Keratinocyte (primary cell): ENCODE measurements at regions not wholly inside any gene's neighbourhood (a gene's known extent, or its start where the extent isn't known, plus 50 kb on each side); places are given as distances from the start of the nearest gene placed in this dataset.

ENCODE experiments used
- DNase-seq: peaks from one replicate; pipeline ENCODE4 v3.0.0-alpha.2; 2011; ENCODE audit warnings: low read depth, missing footprints, low spot score
- FAIRE-seq: peaks from 2 replicates; lab custom pipeline; 2011; peaks lifted over from hg19 to GRCh38; lab: Jason Lieb, UNC
- H2AFZ ChIP-seq: 2 replicates; pipeline ENCODE4 v1.6.0; 2012; ENCODE audit warnings: low read length, control low read depth, inconsistent platforms; ENCODE audit not compliant: control insufficient read depth
- H3K27ac ChIP-seq: 2 replicates; pipeline ENCODE4 v1.5.1; 2011; ENCODE audit warnings: low read length; ENCODE audit not compliant: control insufficient read depth, insufficient read depth
- H3K27me3 ChIP-seq: 3 replicates; pipeline ENCODE4 v1.6.0; 2011; ENCODE audit warnings: low read length; ENCODE audit not compliant: control insufficient read depth, insufficient read depth; ENCODE audit errors: extremely low read depth
- H3K36me3 ChIP-seq, 2 experiments: 2 replicates in 1 of 2; 3 replicates in 1 of 2; pipeline ENCODE4 v1.5.1; 2011; ENCODE audit warnings: low read length in 2 of 2, mild to moderate bottlenecking in 1 of 2; ENCODE audit not compliant: control insufficient read depth in 2 of 2, insufficient read depth in 2 of 2; ENCODE audit errors: extremely low read depth in 1 of 2
- H3K4me1 ChIP-seq: 3 replicates; pipeline ENCODE4 v1.5.1; 2011; ENCODE audit warnings: low read length; ENCODE audit not compliant: control insufficient read depth, insufficient read depth; ENCODE audit errors: extremely low read depth
- H3K4me2 ChIP-seq: 3 replicates; pipeline ENCODE4 v1.6.0; 2011; ENCODE audit warnings: low read depth, low read length; ENCODE audit not compliant: control insufficient read depth, insufficient read depth; ENCODE audit errors: extremely low read depth
- H3K4me3 ChIP-seq, 3 experiments: fragments of 200-600 bp in 1 of 3; sonication (generic) in 1 of 3; 2 replicates in 2 of 3; 3 replicates in 1 of 3; pipeline ENCODE4 v1.5.1; 2011 to 2016; ENCODE audit warnings: low read length in 3 of 3, mild to moderate bottlenecking in 3 of 3, control low read depth in 2 of 3, inconsistent platforms in 1 of 3, low read depth in 1 of 3, mixed read lengths in 1 of 3, mixed run types in 1 of 3, moderate library complexity in 1 of 3; ENCODE audit not compliant: control insufficient read depth in 2 of 3, insufficient read depth in 2 of 3; ENCODE audit errors: extremely low read depth in 1 of 3
- H3K79me2 ChIP-seq: 2 replicates; pipeline ENCODE4 v1.6.0; 2012; ENCODE audit warnings: low read length; ENCODE audit not compliant: control insufficient read depth, insufficient read depth
- H3K9ac ChIP-seq: 3 replicates; pipeline ENCODE4 v1.6.0; 2011; ENCODE audit warnings: low read length; ENCODE audit not compliant: control insufficient read depth, insufficient read depth; ENCODE audit errors: extremely low read depth
- H3K9me1 ChIP-seq: 3 replicates; pipeline ENCODE4 v1.6.0; 2011; ENCODE audit warnings: low read length; ENCODE audit not compliant: control insufficient read depth, insufficient read depth; ENCODE audit errors: extremely low read depth
- H3K9me3 ChIP-seq: 2 replicates; pipeline ENCODE4 v1.5.1; 2012; ENCODE audit warnings: low read depth, low read length; ENCODE audit not compliant: control insufficient read depth
- H4K20me1 ChIP-seq: 3 replicates; pipeline ENCODE4 v1.6.0; 2011; ENCODE audit warnings: low read length; ENCODE audit not compliant: control insufficient read depth, insufficient read depth; ENCODE audit errors: extremely low read depth
- CTCF ChIP-seq, 3 experiments: IDR thresholded peaks in 1 of 3; conservative IDR thresholded peaks in 1 of 3; optimal IDR thresholded peaks in 1 of 3; 2 replicates in 2 of 3; 3 replicates in 1 of 3; pipeline versions ENCODE3 to v1.5.1; 2011; ENCODE audit warnings: low read length in 3 of 3, mild to moderate bottlenecking in 3 of 3, moderate library complexity in 2 of 3, control low read depth in 1 of 3, inconsistent platforms in 1 of 3; ENCODE audit not compliant: insufficient read depth in 2 of 3; ENCODE audit errors: extremely low read depth in 1 of 3
- EZH2 ChIP-seq: IDR thresholded peaks from one replicate; pipeline ENCODE4 v1.6.1; 2012; ENCODE audit warnings: inconsistent platforms, mild to moderate bottlenecking, low read length, moderate library complexity
- dilution Hi-C: fragments of 300-500 bp; cut with MboI; formaldehyde crosslinking; loops from one replicate; pipeline ENCODE4 v1.7.0; 2020; ENCODE audit warnings: low sequenced_read_pairs; ENCODE audit not compliant: extremely low pct_ligation_motif_present

- TF ChIP-seq CTCF (optimal IDR thresholded peaks at IDR 0.05 in 1 of 3, IDR thresholded peaks at IDR 0.05 in 1 of 3, conservative IDR thresholded peaks at IDR 0.05 in 1 of 3; ENCODE audit: extremely low read depth in 1 of 3, insufficient read depth in 2 of 3, low read length in 3 of 3), result no peak
- H2AFZ ChIP-seq, result no peak overlapping the region
- H3K9me1 ChIP-seq, result no peaks in the 10 kb centered on the region
- no peaks in the 10 kb centered on the region for H3K79me2 ChIP-seq
- no peaks in the 10 kb centered on the region for H3K36me3 ChIP-seq
- no peak overlapping the region for H3K4me2 ChIP-seq
- no peak overlapping the region for H3K27ac ChIP-seq
- no peak overlapping the region for H3K9ac ChIP-seq
- no peaks in the 10 kb centered on the region for H3K4me1 ChIP-seq
- no peaks in the 10 kb centered on the region for H3K9me3 ChIP-seq
- no peaks in the 10 kb centered on the region for H3K27me3 ChIP-seq
- no peak overlapping the region for H3K4me3 ChIP-seq
- FAIRE-seq, result no peak
- dilution Hi-C loops, result no loop called here
- no peaks in the 10 kb centered on the region for H4K20me1 ChIP-seq
- no peak for DNase-seq
Observed at GRCh38 chr9:82495884-82496777, 507.6 kb downstream of the SPATA31D1 start.

GRCh38 chr9:82498541-82499317 is 510.2 kb downstream of the SPATA31D1 start:
- no peak overlapping the region for H3K9ac ChIP-seq
- no peaks in the 10 kb centered on the region for H3K9me3 ChIP-seq
- no peak overlapping the region for H3K27ac ChIP-seq
- H3K27me3 ChIP-seq, result no peaks in the 10 kb centered on the region
- FAIRE-seq (no peak), DNase-seq (no peak)
- TF ChIP-seq EZH2 (no peak), CTCF (optimal IDR thresholded peaks at IDR 0.05 in 1 of 3, IDR thresholded peaks at IDR 0.05 in 1 of 3, conservative IDR thresholded peaks at IDR 0.05 in 1 of 3; ENCODE audit: extremely low read depth in 1 of 3, insufficient read depth in 2 of 3, low read length in 3 of 3) (no peak)
- no peaks in the 10 kb centered on the region for H3K79me2 ChIP-seq
- no peak overlapping the region for H3K4me3 ChIP-seq
- dilution Hi-C loops, result no loop called here
- no peaks in the 10 kb centered on the region for H3K4me1 ChIP-seq
- no peaks in the 10 kb centered on the region for H3K9me1 ChIP-seq
- no peak overlapping the region for H2AFZ ChIP-seq
- no peaks in the 10 kb centered on the region for H4K20me1 ChIP-seq
- H3K4me2 ChIP-seq, result no peak overlapping the region
- no peaks in the 10 kb centered on the region for H3K36me3 ChIP-seq
